Astrocyte (in vitro differentiated cells and primary cell): ENCODE measurements at regions not wholly inside any gene's neighbourhood (a gene's known extent, or its start where the extent isn't known, plus 50 kb on each side); places are given as distances from the start of the nearest gene placed in this dataset.

Source experiments
- CTCF ChIP-seq: IDR thresholded peaks from 2 replicates; pipeline ENCODE4 v1.5.1; 2011; ENCODE audit warnings: low read depth, mild to moderate bottlenecking, inconsistent platforms, low read length, moderate library complexity; ENCODE audit not compliant: insufficient read depth
- EZH2 ChIP-seq: IDR thresholded peaks from 2 replicates; pipeline ENCODE4 v1.6.1; 2012; ENCODE audit warnings: mild to moderate bottlenecking, low read length, inconsistent platforms; ENCODE audit not compliant: insufficient read depth

GRCh38 chr22:49668402-49668801 is 159.3 kb downstream of the BRD1 start:
- no peak for TF ChIP-seq CTCF
- TF ChIP-seq EZH2 = no peak
